ENCODE measurements at regions not wholly inside any gene's neighbourhood (a gene's known extent, or its start where the extent isn't known, plus 50 kb on each side); places are given as distances from the start of the nearest gene placed in this dataset.

GRCh38 chr20:60172346-60172984, 214.2 kb downstream of the CDH26 start:
- no peak for TF ChIP-seq CTCF (IDR thresholded peaks at IDR 0.05)
- no peak for TF ChIP-seq CEBPB (IDR thresholded peaks at IDR 0.05)
- TF ChIP-seq ESRRA (IDR thresholded peaks at IDR 0.05; ENCODE audit: borderline replicate concordance, low read length): no peak
- TF ChIP-seq HMGXB4 (CRISPR knock-in tag; IDR thresholded peaks at IDR 0.05; ENCODE audit: borderline replicate concordance): no peak
- no peak for TF ChIP-seq JUN (IDR thresholded peaks at IDR 0.05)
